B cell (primary cell): ENCODE measurements at regions not wholly inside any gene's neighbourhood (a gene's known extent, or its start where the extent isn't known, plus 50 kb on each side); places are given as distances from the start of the nearest gene placed in this dataset.

ENCODE experiments used
- ATAC-seq: fragments of 200-7000 bp; cut with Tn5 transposase; one replicate; pipeline ENCODE4 v1.10.0; 2021; ENCODE audit warnings: low read depth, mild to moderate bottlenecking, moderate number of reproducible peaks, moderate library complexity
- CTCF ChIA-PET: fragments of 350-600 bp; sonication (Branson Sonifier 250); formaldehyde crosslinking; loops from one replicate; lab custom pipeline; 2021; ENCODE audit warnings: antibody characterized with exemption, inconsistent platforms; lab: Charles Lee
- POLR2A ChIA-PET: fragments of 350-600 bp; sonication (Branson Sonifier 250); formaldehyde crosslinking; loops from one replicate; lab custom pipeline; 2021; ENCODE audit warnings: antibody characterized with exemption; lab: Charles Lee
- DNase-seq: peaks from one replicate; pipeline ENCODE4 v3.0.0; 2013
- H2AFZ ChIP-seq: 2 replicates; pipeline ENCODE4 v1.6.1; 2012; ENCODE audit warnings: mild to moderate bottlenecking, low read depth, low read length; ENCODE audit not compliant: insufficient read depth, poor library complexity, severe bottlenecking
- H3K27ac ChIP-seq, 2 donors: 1 replicate in 1 of 2; 2 replicates in 1 of 2; pipeline ENCODE4 v1.5.1; 2012 to 2013; ENCODE audit warnings: low read length in 2 of 2, mild to moderate bottlenecking in 2 of 2, moderate library complexity in 1 of 2
- H3K27me3 ChIP-seq, 4 experiments: fragments of 200-600 bp in 1 of 4; sonication (generic) in 1 of 4; replicated peaks in 1 of 4; 1 replicate in 2 of 4; 2 replicates in 2 of 4; pipeline versions ENCODE4 v1.6.1 to v1.7.0; 2013 to 2016; ENCODE audit warnings: low read length in 3 of 4, mild to moderate bottlenecking in 2 of 4, mixed read lengths in 1 of 4, moderate library complexity in 1 of 4; ENCODE audit not compliant: insufficient read depth in 4 of 4, control insufficient read depth in 3 of 4; ENCODE audit errors: control extremely low read depth in 1 of 4
- H3K36me3 ChIP-seq, 2 experiments: replicated peaks in 1 of 2; 1 replicate in 1 of 2; 2 replicates in 1 of 2; pipeline versions ENCODE4 v1.6.1 to v1.7.1; 2013; ENCODE audit warnings: low read length in 1 of 2; ENCODE audit not compliant: insufficient read depth in 2 of 2, control insufficient read depth in 1 of 2; ENCODE audit errors: control extremely low read depth in 1 of 2, extremely low read depth in 1 of 2
- H3K4me1 ChIP-seq, 2 donors: fragments of 200-600 bp in 1 of 2; sonication (generic) in 1 of 2; 1 replicate in 1 of 2; 2 replicates in 1 of 2; pipeline versions ENCODE4 v1.5.1 to v1.6.1; 2013 to 2017; ENCODE audit warnings: low read length in 2 of 2; ENCODE audit not compliant: control insufficient read depth in 2 of 2, insufficient read depth in 2 of 2
- H3K4me2 ChIP-seq: replicated peaks from 2 replicates; pipeline ENCODE3; 2012; ENCODE audit warnings: mild to moderate bottlenecking, low read depth, low read length; ENCODE audit not compliant: poor library complexity, severe bottlenecking
- H3K4me3 ChIP-seq, 5 experiments: fragments of 200-600 bp in 1 of 5; sonication (generic) in 1 of 5; 1 replicate in 3 of 5; 2 replicates in 2 of 5; pipeline versions ENCODE4 v1.5.1 to v1.7.0; 2011 to 2016; ENCODE audit warnings: low read length in 4 of 5, mild to moderate bottlenecking in 4 of 5, low read depth in 2 of 5, control low read depth in 1 of 5, moderate library complexity in 1 of 5; ENCODE audit not compliant: insufficient read depth in 1 of 5; ENCODE audit errors: control extremely low read depth in 1 of 5, extremely low read depth in 1 of 5
- H3K79me2 ChIP-seq: fragments of 200-600 bp; sonication (generic); one replicate; pipeline ENCODE4 v1.6.0; 2016; ENCODE audit warnings: low read length; ENCODE audit not compliant: control insufficient read depth, insufficient read depth
- H3K9ac ChIP-seq: fragments of 200-600 bp; sonication (generic); 2 replicates; pipeline ENCODE4 v1.6.1; 2017; ENCODE audit warnings: mild to moderate bottlenecking, low read length, moderate library complexity
- H3K9me3 ChIP-seq, 3 donors: one replicate each; pipeline versions ENCODE4 v1.6.1 to v1.7.1; 2013; ENCODE audit warnings: low read length in 2 of 3; ENCODE audit not compliant: control insufficient read depth in 2 of 3, insufficient read depth in 1 of 3; ENCODE audit errors: control extremely low read depth in 1 of 3
- H4K20me1 ChIP-seq: 2 replicates; pipeline ENCODE4 v1.6.0; 2012; ENCODE audit warnings: mild to moderate bottlenecking, low read length; ENCODE audit not compliant: insufficient read depth, control insufficient read depth, poor library complexity, severe bottlenecking
- H3K27ac Mint-ChIP-seq: one replicate; pipeline ENCODE4 v1.8.0; 2021; ENCODE audit warnings: mixed read lengths
- H3K27me3 Mint-ChIP-seq: one replicate; pipeline ENCODE4 v1.8.0; 2021; ENCODE audit warnings: mixed read lengths
- H3K4me1 Mint-ChIP-seq: one replicate; pipeline ENCODE4 v1.8.0; 2021; ENCODE audit warnings: mixed read lengths
- H3K4me3 Mint-ChIP-seq: one replicate; pipeline ENCODE4 v1.8.0; 2021; ENCODE audit warnings: mixed read lengths
- H3K9me3 Mint-ChIP-seq: one replicate; pipeline ENCODE4 v1.8.0; 2022; ENCODE audit warnings: mixed read lengths; ENCODE audit not compliant: insufficient read depth
- CTCF ChIP-seq: fragments of 200-600 bp; IDR thresholded peaks from one replicate; pipeline ENCODE4 v1.8.0; 2022; ENCODE audit warnings: antibody characterized with exemption, mild to moderate bottlenecking
- EZH2 ChIP-seq: IDR thresholded peaks from 2 replicates; pipeline ENCODE4 v1.6.1; 2012; ENCODE audit warnings: borderline replicate concordance, low read depth, mild to moderate bottlenecking, moderate library complexity, low read length; ENCODE audit not compliant: insufficient read depth, poor library complexity, severe bottlenecking
- WGBS: methylation state at CpG from one replicate; pipeline ENCODE4 v1.1.5; 2013; ENCODE audit warnings: missing lambda C conversion rate; ENCODE audit not compliant: insufficient coverage; 5-methylcytosine and 5-hydroxymethylcytosine counted together
- intact Hi-C: fragments of 100-400 bp; cut with micrococcal nuclease; formaldehyde crosslinking; loops from one replicate; pipeline ENCODE4 v1.10.0; 2022

- H3K4me1 Mint-ChIP-seq: no peaks in the 10 kb centered on the region
- intact Hi-C loops: no loop called here
- Histone ChIP-seq H3K36me3 (no peaks in the 10 kb centered on the region), H4K20me1 (no peaks in the 10 kb centered on the region), H3K4me3 (no peak overlapping the region), H3K27me3 (no peaks in the 10 kb centered on the region), H3K9ac (no peak overlapping the region), H3K4me2 (no peak overlapping the region), H3K4me1 (no peaks in the 10 kb centered on the region), H3K9me3 (no peaks in the 10 kb centered on the region), H2AFZ (no peak overlapping the region), H3K27ac (no peak overlapping the region), H3K79me2 (no peaks in the 10 kb centered on the region)
- no peak for TF ChIP-seq EZH2
- no peak for TF ChIP-seq CTCF
- H3K9me3 Mint-ChIP-seq: peaks cover 4% of the 10 kb centered on the region
- WGBS: no CpG with 5 or more reads among the region's 2 CpGs
- no peaks in the 10 kb centered on the region for H3K27me3 Mint-ChIP-seq
- no peak overlapping the region for H3K4me3 Mint-ChIP-seq
- DNase-seq (no peak), ATAC-seq (no peak)
- POLR2A ChIA-PET: no interaction called here
- no peak overlapping the region for H3K27ac Mint-ChIP-seq
- CTCF ChIA-PET: no interaction called here
Measured at GRCh38 chr3:174675406-174675805, 183.7 kb upstream of the NAALADL2 start.

GRCh38 chr3:174681784-174682183, 177.3 kb upstream of the NAALADL2 start:
- ATAC-seq (no peak), DNase-seq (no peak)
- Mint-ChIP-seq H3K9me3 (peaks cover 7% of the 10 kb centered on the region), H3K4me3 (no peak overlapping the region), H3K4me1 (no peaks in the 10 kb centered on the region), H3K27ac (no peak overlapping the region), H3K27me3 (no peaks in the 10 kb centered on the region)
- no peaks in the 10 kb centered on the region for H3K4me1 ChIP-seq
- no peak overlapping the region for H3K4me2 ChIP-seq
- no peak overlapping the region for H3K27ac ChIP-seq
- no peaks in the 10 kb centered on the region for H3K27me3 ChIP-seq
- ChIA-PET POLR2A (no interaction called here), CTCF (no interaction called here)
- no peak for TF ChIP-seq EZH2
- TF ChIP-seq CTCF: no peak
- H3K79me2 ChIP-seq: no peaks in the 10 kb centered on the region
- no peak overlapping the region for H3K9ac ChIP-seq
- no peaks in the 10 kb centered on the region for H4K20me1 ChIP-seq
- H2AFZ ChIP-seq: no peak overlapping the region
- no peak overlapping the region for H3K4me3 ChIP-seq
- intact Hi-C loops: no loop called here
- H3K36me3 ChIP-seq: no peaks in the 10 kb centered on the region
- H3K9me3 ChIP-seq: peaks cover 0 to 3% (median 0%) of the 10 kb centered on the region in 3 donors
- 78% methylated on average over 1 of the region's 1 CpG for WGBS
